ENCODE measurements at regions not wholly inside any gene's neighbourhood (a gene's known extent, or its start where the extent isn't known, plus 50 kb on each side); places are given as distances from the start of the nearest gene placed in this dataset.
"Not testable (repeated sequence)": the region's sequence is repeated elsewhere in the genome, so short reads cannot be mapped to it uniquely, and the experiment has no call there.

GRCh38 chr1:224061436-224061835, 52.5 kb upstream of the FBXO28 start:
- DNase-seq (ENCODE audit: low read depth) = no peak

- DNase-seq (ENCODE audit: low read depth) = no peak
These were observed 53.9 kb upstream of the FBXO28 start for GRCh38 chr1:224059897-224060427.

DNA sequence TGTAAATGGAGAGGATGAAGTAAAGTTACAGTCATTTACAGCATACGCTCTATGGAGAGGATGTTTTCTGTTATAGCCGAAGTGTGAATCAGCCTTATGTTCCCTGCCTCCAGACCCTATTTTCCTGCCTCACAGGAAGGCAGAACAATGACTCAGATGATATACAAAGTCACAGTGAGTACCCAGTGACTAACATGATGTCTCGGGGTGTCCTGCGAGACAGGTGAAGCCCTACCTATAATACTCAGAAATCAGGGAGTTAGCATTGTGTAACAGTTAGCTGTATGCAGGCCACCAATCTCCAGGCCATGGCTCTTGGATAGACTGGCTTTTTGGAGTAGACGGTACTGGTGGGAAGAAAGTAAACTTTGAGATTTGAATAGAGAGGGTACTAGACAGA, 55.6 kb upstream of the FBXO28 start:
- no peak for DNase-seq (ENCODE audit: low read depth)

- DNase-seq (ENCODE audit: low read depth) = no peak
These were observed 56.3 kb upstream of the FBXO28 start for GRCh38 chr1:224057461-224058199.

- no peak for DNase-seq (ENCODE audit: low read depth)
These were observed 59.3 kb upstream of the FBXO28 start for GRCh38 chr1:224054611-224055010.

DNA sequence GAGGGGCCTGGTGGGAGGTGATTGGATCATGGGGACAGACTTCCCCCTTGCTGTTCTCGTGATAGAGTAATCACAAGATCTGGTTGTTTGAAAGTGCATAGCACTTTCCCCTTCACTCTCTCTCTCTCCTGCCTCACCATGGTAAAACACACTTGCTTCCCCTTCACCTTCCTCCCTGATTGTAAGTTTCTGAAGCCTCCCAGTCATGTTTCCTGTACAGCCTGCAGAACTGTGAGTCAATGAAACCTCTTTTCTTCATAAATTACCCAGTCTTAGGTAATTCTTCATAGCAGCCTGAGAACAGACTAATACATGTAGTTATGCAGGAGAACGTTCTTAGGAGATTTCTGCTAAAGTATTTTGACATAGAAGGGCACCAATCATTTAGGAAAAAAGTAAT, 59.9 kb upstream of the FBXO28 start:
- no peak for DNase-seq (ENCODE audit: low read depth)

GRCh38 chr1:224053456-224053855, 60.5 kb upstream of the FBXO28 start:
- no peak for DNase-seq (ENCODE audit: low read depth)

DNA sequence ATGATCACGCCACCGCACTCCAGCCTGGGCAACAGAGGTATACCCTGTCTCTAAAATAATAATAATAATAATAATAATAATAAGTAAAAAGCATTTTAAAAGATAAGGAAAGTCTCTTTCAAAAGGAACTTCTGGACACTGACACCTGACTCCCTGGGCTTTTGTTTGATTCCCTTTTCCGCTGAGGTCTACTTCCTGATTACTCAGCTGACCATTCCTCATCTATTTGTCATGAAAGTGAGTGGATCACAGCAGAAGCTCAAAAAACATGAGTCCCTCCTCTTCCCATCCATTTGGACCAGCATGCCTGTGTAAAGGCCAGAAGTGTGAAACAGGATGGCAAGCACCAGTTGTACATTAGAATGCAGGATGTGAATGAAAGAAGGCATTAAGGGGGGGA, 61.1 kb upstream of the FBXO28 start:
- no peak for DNase-seq (ENCODE audit: low read depth)

GRCh38 chr1:224051782-224052181, 62.1 kb upstream of the FBXO28 start:
- DNase-seq (ENCODE audit: low read depth) = not testable (repeated sequence)

GRCh38 chr1:224051086-224051406, 62.9 kb upstream of the FBXO28 start:
- no peak for DNase-seq (ENCODE audit: low read depth)

- no peak for DNase-seq (ENCODE audit: low read depth)
These were observed 66.4 kb upstream of the FBXO28 start for GRCh38 chr1:224047538-224047937.

- DNase-seq (ENCODE audit: low read depth) = no peak
These were observed 68.4 kb upstream of the FBXO28 start for GRCh38 chr1:224045556-224045955.

GRCh38 chr1:224044420-224044819, 69.5 kb upstream of the FBXO28 start:
- no peak for DNase-seq (ENCODE audit: low read depth)

DNA sequence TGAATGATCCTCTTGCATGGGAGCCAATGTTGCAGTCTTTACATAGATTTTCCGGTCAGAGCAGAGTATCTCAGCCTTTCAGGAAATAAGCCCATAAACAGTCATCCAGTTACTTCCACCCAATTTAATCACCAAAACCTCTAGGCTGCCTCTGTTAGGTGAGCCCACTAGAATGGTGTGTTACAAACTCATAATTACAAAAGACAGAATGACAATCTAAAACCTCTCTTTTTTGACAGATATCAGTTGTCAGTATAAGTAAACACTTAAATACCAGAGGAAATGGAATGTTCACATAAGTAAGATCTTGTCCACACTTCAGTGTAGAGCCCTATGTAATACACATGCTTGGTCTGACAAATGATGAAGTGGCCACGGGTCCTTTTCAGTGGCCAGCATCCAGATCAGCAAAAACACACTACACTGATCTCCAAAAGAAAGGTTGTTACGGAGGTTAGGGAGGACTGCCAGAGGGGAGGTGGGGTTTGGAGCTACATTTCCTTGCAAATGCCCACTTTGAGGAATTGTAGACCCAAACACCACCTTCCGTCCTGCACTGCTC, 71.3 kb upstream of the FBXO28 start:
- DNase-seq (ENCODE audit: low read depth) = no peak

GRCh38 chr1:224041032-224041431, 72.9 kb upstream of the FBXO28 start:
- no peak for DNase-seq (ENCODE audit: low read depth)

DNA sequence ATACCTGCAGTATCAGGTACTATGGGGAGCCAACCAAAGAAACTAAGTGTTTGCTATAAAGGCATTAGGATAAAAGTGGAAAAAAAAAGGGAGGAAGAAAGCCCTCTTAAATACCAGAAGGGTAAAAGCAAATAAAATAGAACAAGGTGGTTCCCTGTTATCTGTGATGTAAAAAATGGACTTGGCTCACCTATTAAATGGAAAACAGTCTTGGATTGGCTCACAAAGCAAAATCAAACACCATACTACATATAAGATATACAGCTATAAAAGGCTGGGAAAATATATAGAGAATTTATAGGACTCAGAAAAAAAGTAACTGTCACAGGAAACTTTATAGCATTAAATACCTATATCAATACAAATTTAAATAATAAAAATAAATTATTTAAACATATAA, 73.5 kb upstream of the FBXO28 start:
- DNase-seq (ENCODE audit: low read depth) = not testable (repeated sequence)

- DNase-seq (ENCODE audit: low read depth) = not testable (repeated sequence)
These were observed 73.9 kb upstream of the FBXO28 start for GRCh38 chr1:224040006-224040405.

GRCh38 chr1:224038832-224039231, 75.1 kb upstream of the FBXO28 start:
- not testable (repeated sequence) for DNase-seq (ENCODE audit: low read depth)

GRCh38 chr1:224037362-224037761, 76.5 kb upstream of the FBXO28 start:
- DNase-seq (ENCODE audit: low read depth) = not testable (repeated sequence)

GRCh38 chr1:224032608-224033276, 81.2 kb upstream of the FBXO28 start:
- not testable (repeated sequence) for DNase-seq (ENCODE audit: low read depth)

- DNase-seq (ENCODE audit: low read depth) = not testable (repeated sequence)
These were observed 81.9 kb upstream of the FBXO28 start for GRCh38 chr1:224031986-224032385.

GRCh38 chr1:224030257-224030656, 83.7 kb upstream of the FBXO28 start:
- DNase-seq (ENCODE audit: low read depth) = not testable (repeated sequence)
